ENCODE measurements at regions not wholly inside any gene's neighbourhood (a gene's known extent, or its start where the extent isn't known, plus 50 kb on each side); places are given as distances from the start of the nearest gene placed in this dataset.

- no peak overlapping the region for H3K27ac ChIP-seq (ENCODE audit: low read depth, low read length)
- H3K9me3 ChIP-seq (ENCODE audit: control insufficient read depth, insufficient read depth, low read length) = no peaks in the 10 kb centered on the region
- no peaks in the 10 kb centered on the region for H3K9me2 ChIP-seq (replicated peaks; ENCODE audit: control insufficient read depth, low read length)
- no peaks in the 10 kb centered on the region for H3K79me2 ChIP-seq (ENCODE audit: control insufficient read depth, low read length)
- H3K4me1 ChIP-seq (ENCODE audit: control insufficient read depth, low read length) = no peaks in the 10 kb centered on the region
- H4K20me1 ChIP-seq (ENCODE audit: control insufficient read depth, insufficient read depth, low read depth, low read length) = no peaks in the 10 kb centered on the region
- no peaks in the 10 kb centered on the region for H3F3A ChIP-seq (ENCODE audit: control insufficient read depth, insufficient read depth)
- no peaks in the 10 kb centered on the region for H3K36me3 ChIP-seq (ENCODE audit: control insufficient read depth, low read length)
- no peak overlapping the region for H3K4me3 ChIP-seq (ENCODE audit: low read length)
- H3K27me3 ChIP-seq (ENCODE audit: control insufficient read depth, low read length) = no peaks in the 10 kb centered on the region
- TF ChIP-seq CTCF (IDR thresholded peaks at IDR 0.05; ENCODE audit: low read depth, low read length, poor library complexity, severe bottlenecking) (no peak), EZH2phosphoT487 (IDR thresholded peaks at IDR 0.05; ENCODE audit: borderline replicate concordance, low read length) (no peak)
- no peak overlapping the region for H3K4me2 ChIP-seq (ENCODE audit: low read length)
These were observed 195.1 kb downstream of the HDGFL1 start for GRCh38 chr6:22764496-22764895.

DNA sequence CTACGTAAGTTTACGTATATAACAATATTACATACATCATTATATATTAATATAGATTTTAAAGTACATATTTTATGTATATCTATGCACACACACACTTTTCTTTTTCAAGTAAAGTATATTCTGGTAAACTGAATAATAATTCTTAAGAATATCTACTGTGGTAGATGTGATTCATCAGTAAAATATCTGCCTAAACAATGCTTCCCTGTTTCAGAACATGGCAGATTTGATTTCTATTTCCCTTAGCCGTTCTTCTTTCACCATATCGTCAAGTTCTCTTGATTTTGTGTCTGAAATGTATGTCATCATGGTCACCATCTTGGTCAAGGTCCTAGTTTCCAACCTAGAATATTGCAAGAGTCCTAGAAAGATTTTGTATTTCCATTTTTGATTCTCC is 195.6 kb downstream of the HDGFL1 start:
- H3K36me3 ChIP-seq (ENCODE audit: control insufficient read depth, low read length) = no peaks in the 10 kb centered on the region
- no peak for TF ChIP-seq CTCF (IDR thresholded peaks at IDR 0.05; ENCODE audit: low read depth, low read length, poor library complexity, severe bottlenecking)
- no peak for TF ChIP-seq EZH2phosphoT487 (IDR thresholded peaks at IDR 0.05; ENCODE audit: borderline replicate concordance, low read length)
- no peak overlapping the region for H3K4me3 ChIP-seq (ENCODE audit: low read length)
- no peaks in the 10 kb centered on the region for H3K27me3 ChIP-seq (ENCODE audit: control insufficient read depth, low read length)
- H3F3A ChIP-seq (ENCODE audit: control insufficient read depth, insufficient read depth) = no peaks in the 10 kb centered on the region
- H3K4me2 ChIP-seq (ENCODE audit: low read length) = no peak overlapping the region
- no peaks in the 10 kb centered on the region for H3K9me3 ChIP-seq (ENCODE audit: control insufficient read depth, insufficient read depth, low read length)
- H3K79me2 ChIP-seq (ENCODE audit: control insufficient read depth, low read length) = no peaks in the 10 kb centered on the region
- H3K27ac ChIP-seq (ENCODE audit: low read depth, low read length) = no peak overlapping the region
- H3K4me1 ChIP-seq (ENCODE audit: control insufficient read depth, low read length) = no peaks in the 10 kb centered on the region
- H4K20me1 ChIP-seq (ENCODE audit: control insufficient read depth, insufficient read depth, low read depth, low read length) = no peaks in the 10 kb centered on the region
- H3K9me2 ChIP-seq (replicated peaks; ENCODE audit: control insufficient read depth, low read length) = no peaks in the 10 kb centered on the region

- H3K4me2 ChIP-seq (ENCODE audit: low read length) = no peak overlapping the region
- H3K27ac ChIP-seq (ENCODE audit: low read depth, low read length) = no peak overlapping the region
- H3K79me2 ChIP-seq (ENCODE audit: control insufficient read depth, low read length) = no peaks in the 10 kb centered on the region
- no peaks in the 10 kb centered on the region for H4K20me1 ChIP-seq (ENCODE audit: control insufficient read depth, insufficient read depth, low read depth, low read length)
- no peak overlapping the region for H3K4me3 ChIP-seq (ENCODE audit: low read length)
- H3K4me1 ChIP-seq (ENCODE audit: control insufficient read depth, low read length) = no peaks in the 10 kb centered on the region
- TF ChIP-seq CTCF (IDR thresholded peaks at IDR 0.05; ENCODE audit: low read depth, low read length, poor library complexity, severe bottlenecking) (no peak), EZH2phosphoT487 (IDR thresholded peaks at IDR 0.05; ENCODE audit: borderline replicate concordance, low read length) (no peak)
- H3K27me3 ChIP-seq (ENCODE audit: control insufficient read depth, low read length) = no peaks in the 10 kb centered on the region
- no peaks in the 10 kb centered on the region for H3K9me2 ChIP-seq (replicated peaks; ENCODE audit: control insufficient read depth, low read length)
- H3K9me3 ChIP-seq (ENCODE audit: control insufficient read depth, insufficient read depth, low read length) = no peaks in the 10 kb centered on the region
- H3F3A ChIP-seq (ENCODE audit: control insufficient read depth, insufficient read depth) = no peaks in the 10 kb centered on the region
- no peaks in the 10 kb centered on the region for H3K36me3 ChIP-seq (ENCODE audit: control insufficient read depth, low read length)
These were observed 197.6 kb downstream of the HDGFL1 start for GRCh38 chr6:22766979-22767378.

DNA sequence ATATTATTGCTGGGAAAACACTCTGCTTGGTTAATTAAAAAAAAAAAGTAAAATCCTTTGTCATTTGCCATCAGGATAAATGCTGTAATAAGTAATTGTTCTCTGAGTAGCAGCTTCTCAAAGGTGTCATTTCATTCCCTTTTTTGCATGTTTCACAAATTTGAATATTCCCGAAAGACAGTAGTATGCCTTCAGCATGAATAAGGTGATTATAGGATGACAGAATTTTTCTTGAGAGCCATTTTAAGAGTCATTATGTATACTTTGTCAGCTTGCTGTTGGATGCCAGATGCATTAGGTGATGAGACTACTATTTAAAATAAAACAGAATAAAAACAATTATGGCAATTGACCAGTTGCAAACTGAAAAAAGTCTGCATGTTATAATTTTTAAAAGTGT is 200.7 kb downstream of the HDGFL1 start:
- TF ChIP-seq CTCF (IDR thresholded peaks at IDR 0.05; ENCODE audit: low read depth, low read length, poor library complexity, severe bottlenecking) (no peak), EZH2phosphoT487 (IDR thresholded peaks at IDR 0.05; ENCODE audit: borderline replicate concordance, low read length) (no peak)
- no peak overlapping the region for H3K27ac ChIP-seq (ENCODE audit: low read depth, low read length)
- no peaks in the 10 kb centered on the region for H3K9me2 ChIP-seq (replicated peaks; ENCODE audit: control insufficient read depth, low read length)
- H3K4me3 ChIP-seq (ENCODE audit: low read length) = no peak overlapping the region
- no peaks in the 10 kb centered on the region for H4K20me1 ChIP-seq (ENCODE audit: control insufficient read depth, insufficient read depth, low read depth, low read length)
- H3K27me3 ChIP-seq (ENCODE audit: control insufficient read depth, low read length) = no peaks in the 10 kb centered on the region
- no peaks in the 10 kb centered on the region for H3F3A ChIP-seq (ENCODE audit: control insufficient read depth, insufficient read depth)
- H3K9me3 ChIP-seq (ENCODE audit: control insufficient read depth, insufficient read depth, low read length) = no peaks in the 10 kb centered on the region
- H3K36me3 ChIP-seq (ENCODE audit: control insufficient read depth, low read length) = no peaks in the 10 kb centered on the region
- no peaks in the 10 kb centered on the region for H3K4me1 ChIP-seq (ENCODE audit: control insufficient read depth, low read length)
- H3K79me2 ChIP-seq (ENCODE audit: control insufficient read depth, low read length) = no peaks in the 10 kb centered on the region
- H3K4me2 ChIP-seq (ENCODE audit: low read length) = no peak overlapping the region

All from DOHH2 (cell line).